ENCODE measurements at regions not wholly inside any gene's neighbourhood (a gene's known extent, or its start where the extent isn't known, plus 50 kb on each side); places are given as distances from the start of the nearest gene placed in this dataset.

- TF ChIP-seq FOXK2 (IDR thresholded peaks at IDR 0.05) (no peak), ZNF384 (IDR thresholded peaks at IDR 0.05) (no peak), SP1 (IDR thresholded peaks at IDR 0.05) (no peak), BHLHE40 (IDR thresholded peaks at IDR 0.05; ENCODE audit: borderline replicate concordance) (no peak), PKNOX1 (IDR thresholded peaks at IDR 0.05) (no peak), FOXM1 (IDR thresholded peaks at IDR 0.05; ENCODE audit: borderline replicate concordance) (no peak), TARDBP (IDR thresholded peaks at IDR 0.05) (no peak)
Measured at GRCh38 chr11:97691061-97691460, 1301.2 kb downstream of the JRKL start.
